Activated T-cell treated with anti-CD3 and anti-CD28 coated beads for 4 hours (primary cell): ENCODE measurements at regions not wholly inside any gene's neighbourhood (a gene's known extent, or its start where the extent isn't known, plus 50 kb on each side); places are given as distances from the start of the nearest gene placed in this dataset.

Experiments used
- DNase-seq: peaks from one replicate; pipeline ENCODE4 v3.0.0-alpha.2; 2020

GRCh38 chr22:48223488-48224190, 1461.2 kb downstream of the TBC1D22A start:
- no peak for DNase-seq

GRCh38 chr22:48222742-48223487, 1460.5 kb downstream of the TBC1D22A start:
- DNase-seq = no peak

- DNase-seq = no peak
Measured at GRCh38 chr22:48218889-48219420, 1456.5 kb downstream of the TBC1D22A start.

GRCh38 chr22:48217596-48217995, 1455.1 kb downstream of the TBC1D22A start:
- DNase-seq = no peak

- no peak for DNase-seq
Measured at GRCh38 chr22:48212727-48213126, 1450.3 kb downstream of the TBC1D22A start.

GRCh38 chr22:48210812-48211211, 1448.4 kb downstream of the TBC1D22A start:
- DNase-seq = no peak

- no peak for DNase-seq
Measured at GRCh38 chr22:48210198-48210580, 1447.7 kb downstream of the TBC1D22A start.

GRCh38 chr22:48209473-48210197, 1447.2 kb downstream of the TBC1D22A start:
- DNase-seq = no peak

GRCh38 chr22:48208894-48209293, 1446.4 kb downstream of the TBC1D22A start:
- no peak for DNase-seq

GRCh38 chr22:48207919-48208535, 1445.6 kb downstream of the TBC1D22A start:
- no peak for DNase-seq

GRCh38 chr22:48205790-48206189, 1443.3 kb downstream of the TBC1D22A start:
- no peak for DNase-seq

GRCh38 chr22:48205161-48205560, 1442.7 kb downstream of the TBC1D22A start:
- no peak for DNase-seq

GRCh38 chr22:48204296-48204695, 1441.8 kb downstream of the TBC1D22A start:
- DNase-seq = no peak

GRCh38 chr22:48199667-48200066, 1437.2 kb downstream of the TBC1D22A start:
- no peak for DNase-seq

- DNase-seq = no peak
Measured at GRCh38 chr22:48198489-48199459, 1436.3 kb downstream of the TBC1D22A start.

GRCh38 chr22:48197189-48197690, 1434.8 kb downstream of the TBC1D22A start:
- DNase-seq = no peak

GRCh38 chr22:48192920-48193319, 1430.5 kb downstream of the TBC1D22A start:
- no peak for DNase-seq

GRCh38 chr22:48192071-48192470, 1429.6 kb downstream of the TBC1D22A start:
- DNase-seq = no peak

GRCh38 chr22:48188231-48188721, 1425.8 kb downstream of the TBC1D22A start:
- DNase-seq = no peak

GRCh38 chr22:48187356-48187755, 1424.9 kb downstream of the TBC1D22A start:
- no peak for DNase-seq

GRCh38 chr22:48186146-48186790, 1423.8 kb downstream of the TBC1D22A start:
- no peak for DNase-seq
